ENCODE measurements at regions not wholly inside any gene's neighbourhood (a gene's known extent, or its start where the extent isn't known, plus 50 kb on each side); places are given as distances from the start of the nearest gene placed in this dataset.

- TF ChIP-seq CTCF (IDR thresholded peaks at IDR 0.05; ENCODE audit: borderline replicate concordance, extremely low read depth, low read length, poor library complexity, severe bottlenecking): no peak
- TF ChIP-seq EZH2 (IDR thresholded peaks at IDR 0.05; ENCODE audit: borderline replicate concordance, low read depth, low read length, severe bottlenecking): no peak
These were observed 373.1 kb downstream of the VPS13C start for GRCh38 chr15:61687124-61687523.
